K562 (cell line): ENCODE measurements at regions not wholly inside any gene's neighbourhood (a gene's known extent, or its start where the extent isn't known, plus 50 kb on each side); places are given as distances from the start of the nearest gene placed in this dataset.

Source experiments
- ATAC-seq: fragments of 200-7000 bp; cut with Tn5 transposase; 3 replicates; pipeline ENCODE4 v1.9.1; 2020; ENCODE audit warnings: moderate library complexity
- BruUV-seq: library from RNA; stranded (reverse); fragments of 400-500 nt; replicated peaks from 2 replicates; lab custom pipeline; 2021; lab: Mats Ljungman, UMichigan
- CTCF ChIA-PET: fragments of 300-600 bp; formaldehyde crosslinking; extraction: SDS; loops from one replicate; lab custom pipeline; 2021; ENCODE audit warnings: low intra/inter-chr PET ratio; lab: Yijun Ruan, JAX
- POLR2A ChIA-PET: fragments of 300-600, 350-650 bp; sonication (Branson Sonifier 250); formaldehyde crosslinking; extraction: SDS; loops from one replicate; lab custom pipeline; 2021; ENCODE audit warnings: antibody characterized with exemption, inconsistent platforms; lab: Yijun Ruan, JAX
- DNase-seq, 4 experiments: peaks; one replicate each; pipeline versions ENCODE4 v3.0.0 to v3.0.0-alpha.2; 2011 to 2018; ENCODE audit warnings: low spot score in 3 of 4, mixed read lengths in 3 of 4; ENCODE audit errors: extremely low read depth in 1 of 4
- FAIRE-seq: peaks from 2 replicates; lab custom pipeline; 2011; peaks lifted over from hg19 to GRCh38; lab: Jason Lieb, UNC
- H2AFZ ChIP-seq: 2 replicates; pipeline ENCODE4 v1.6.0; 2011; ENCODE audit warnings: low read depth, low read length, control low read depth, inconsistent platforms
- H3K27ac ChIP-seq: fragments of 200-600 bp; 3 replicates; pipeline ENCODE4 v1.8.0; 2011; ENCODE audit warnings: low read depth, mild to moderate bottlenecking, control low read depth, inconsistent platforms, low read length, moderate library complexity, mixed read lengths; ENCODE audit errors: extremely low read depth
- H3K27me3 ChIP-seq, 2 experiments: fragments of 300-600 bp in 1 of 2; 2 replicates in 1 of 2; 3 replicates in 1 of 2; pipeline versions ENCODE4 v1.6.0 to v1.8.0; 2011; ENCODE audit warnings: inconsistent platforms in 2 of 2, low read length in 2 of 2, mild to moderate bottlenecking in 1 of 2, mixed read lengths in 1 of 2, moderate library complexity in 1 of 2; ENCODE audit not compliant: control insufficient read depth in 2 of 2, insufficient read depth in 2 of 2
- H3K36me3 ChIP-seq: fragments of 300-600 bp; 3 replicates; pipeline ENCODE4 v1.8.0; 2011; ENCODE audit warnings: mild to moderate bottlenecking, low read length, inconsistent platforms; ENCODE audit not compliant: control insufficient read depth, insufficient read depth
- H3K4me1 ChIP-seq, 2 experiments: fragments of 200-600 bp in 1 of 2; replicated peaks in 1 of 2; 2 replicates in 1 of 2; 3 replicates in 1 of 2; pipeline versions ENCODE4 v1.5.1 to v1.8.0; 2011; ENCODE audit warnings: inconsistent platforms in 2 of 2, low read length in 2 of 2, mild to moderate bottlenecking in 1 of 2, mixed read lengths in 1 of 2, moderate library complexity in 1 of 2; ENCODE audit not compliant: control insufficient read depth in 2 of 2, insufficient read depth in 2 of 2
- H3K4me2 ChIP-seq: 2 replicates; pipeline ENCODE4 v1.6.1; 2011; ENCODE audit warnings: low read length, control low read depth, inconsistent platforms, mixed read lengths; ENCODE audit not compliant: insufficient read depth
- H3K4me3 ChIP-seq: fragments of 200-600 bp; sonication (generic), shearing (Covaris generic); 2 replicates; pipeline ENCODE4 v1.5.1; 2016; ENCODE audit warnings: control low read depth, inconsistent platforms
- H3K79me2 ChIP-seq: fragments of 200-600 bp; 3 replicates; pipeline ENCODE4 v1.8.0; 2011; ENCODE audit warnings: low read length, inconsistent platforms; ENCODE audit not compliant: control insufficient read depth, insufficient read depth
- H3K9ac ChIP-seq, 2 experiments: 2 replicates each; pipeline versions ENCODE4 v1.6.0 to v1.6.1; 2011; ENCODE audit warnings: low read depth in 2 of 2, low read length in 2 of 2, control low read depth in 1 of 2, inconsistent platforms in 1 of 2, mild to moderate bottlenecking in 1 of 2, mixed read lengths in 1 of 2; ENCODE audit not compliant: insufficient read depth in 1 of 2
- H3K9me1 ChIP-seq: one replicate; pipeline ENCODE4 v1.6.0; 2011; ENCODE audit warnings: inconsistent platforms, mild to moderate bottlenecking, low read length, moderate library complexity; ENCODE audit not compliant: control insufficient read depth, insufficient read depth
- H3K9me3 ChIP-seq: replicated peaks from 2 replicates; pipeline ENCODE4 v1.5.1; 2011; ENCODE audit warnings: low read depth, low read length, inconsistent platforms; ENCODE audit not compliant: control insufficient read depth, insufficient read depth
- H4K20me1 ChIP-seq: replicated peaks from 2 replicates; pipeline ENCODE4 v1.6.1; 2011; ENCODE audit warnings: low read length, inconsistent platforms, mixed read lengths; ENCODE audit not compliant: control insufficient read depth, insufficient read depth
- BCL6 ChIP-seq: fragments of 250-450 bp; sonication (Bioruptor Pico); IDR thresholded peaks from 2 replicates; pipeline ENCODE4 v1.4.0; 2020
- CBX2 ChIP-seq: fragments of 200-600 bp; sonication (generic); IDR thresholded peaks from one replicate; pipeline ENCODE4 v1.6.1; 2012; ENCODE audit warnings: mild to moderate bottlenecking, low read length, inconsistent platforms; ENCODE audit not compliant: insufficient read depth, poor library complexity, severe bottlenecking
- CCAR2 ChIP-seq: fragments of 200-400 bp; formaldehyde crosslinking; IDR thresholded peaks from 2 replicates; pipeline ENCODE4 v1.6.1; 2017; ENCODE audit warnings: mild to moderate bottlenecking, low read depth, low read length
- CCNT2 ChIP-seq: IDR thresholded peaks from 2 replicates; pipeline ENCODE4 v1.6.1; 2011; ENCODE audit warnings: borderline replicate concordance, low read depth, mild to moderate bottlenecking, moderate library complexity, mixed read lengths, low read length; ENCODE audit not compliant: insufficient read length; ENCODE audit errors: extremely low read depth
- GABPB1 ChIP-seq: sonication (generic); formaldehyde crosslinking; IDR thresholded peaks from 2 replicates; pipeline ENCODE4 v1.8.0; 2022; ENCODE audit warnings: mild to moderate bottlenecking, missing genetic modification reagents
- GTF2E2 ChIP-seq: fragments of 200-800 bp; sonication (Bioruptor generic); IDR thresholded peaks from 2 replicates; pipeline ENCODE4 v1.6.1; 2016; ENCODE audit warnings: missing genetic modification characterization, missing compliant biosample characterization
- KAT8 ChIP-seq: fragments of 450-650 bp; IDR thresholded peaks from 2 replicates; pipeline ENCODE4 v1.6.1; 2016; ENCODE audit warnings: low read depth, mild to moderate bottlenecking
- NBN ChIP-seq: fragments of 450-650 bp; IDR thresholded peaks from 2 replicates; pipeline ENCODE4 v1.6.1; 2016; ENCODE audit warnings: low read depth, mild to moderate bottlenecking
- NEUROD1 ChIP-seq: fragments of 150-350 bp; IDR thresholded peaks from 2 replicates; pipeline ENCODE4 v1.6.1; 2014; ENCODE audit warnings: borderline replicate concordance, low read length, low read depth; ENCODE audit not compliant: partially characterized antibody
- ZBTB17 ChIP-seq: fragments of 450-650 bp; formaldehyde crosslinking; IDR thresholded peaks from 2 replicates; pipeline ENCODE4 v1.4.0; 2020; ENCODE audit warnings: mild to moderate bottlenecking
- ZNF316 ChIP-seq: fragments of 450-650 bp; IDR thresholded peaks from 2 replicates; pipeline ENCODE4 v1.6.1; 2016
- ZNF408 ChIP-seq: fragments of 250-450 bp; sonication (Bioruptor Pico); IDR thresholded peaks from 2 replicates; pipeline ENCODE4 v1.4.0; 2020; ENCODE audit warnings: low read depth, mild to moderate bottlenecking, moderate library complexity
- ZNF583 ChIP-seq: fragments of 250-450 bp; sonication (Bioruptor Pico); IDR thresholded peaks from 2 replicates; pipeline ENCODE4 v1.4.0; 2020
- ZNF778 ChIP-seq: fragments of 450-650 bp; formaldehyde crosslinking; IDR thresholded peaks from 2 replicates; pipeline ENCODE4 v1.4.0; 2020; ENCODE audit warnings: mild to moderate bottlenecking, moderate library complexity
- ZSCAN29 ChIP-seq: fragments of 450-650 bp; IDR thresholded peaks from 2 replicates; pipeline ENCODE4 v1.6.1; 2017
- WGBS: fragments of 100-300 bp; shearing (Covaris generic); methylation state at CpG from one replicate; pipeline ENCODE4 v1.1.6; 2016; ENCODE audit warnings: low coverage, mixed read lengths; ENCODE audit not compliant: insufficient coverage; ENCODE audit errors: missing lambda C conversion rate; 5-methylcytosine and 5-hydroxymethylcytosine counted together
- in situ Hi-C: fragments of 300-500 bp; cut with MboI; formaldehyde crosslinking; loops from 4 replicates; pipeline ENCODE4 v1.15.0; 2018; ENCODE audit warnings: inconsistent platforms, mixed read lengths
- intact Hi-C: fragments of 100-400 bp; cut with micrococcal nuclease; formaldehyde crosslinking; loops from 2 replicates; pipeline ENCODE4 v1.14.2; 2022
- TF ChIP-seq, protein P1 (sequence below), 2 experiments: fragments of 450-650 bp; IDR thresholded peaks; 2 replicates each; pipeline ENCODE4 v1.6.1; 2018; ENCODE audit warnings: mild to moderate bottlenecking in 2 of 2, low read depth in 1 of 2; ENCODE audit not compliant: partially characterized antibody in 2 of 2
- TF ChIP-seq, protein P2 (sequence below), 2 experiments: fragments of 200-800 bp in 1 of 2; sonication (Bioruptor generic) in 1 of 2; sonication (generic) in 1 of 2; formaldehyde crosslinking in 1 of 2; IDR thresholded peaks in 1 of 2; conservative IDR thresholded peaks in 1 of 2; 2 replicates each; pipeline versions ENCODE4 v1.5.0 to v1.6.1; 2016 to 2020; ENCODE audit warnings: missing compliant biosample characterization in 1 of 2, missing genetic modification characterization in 1 of 2, missing genetic modification reagents in 1 of 2

DNA sequence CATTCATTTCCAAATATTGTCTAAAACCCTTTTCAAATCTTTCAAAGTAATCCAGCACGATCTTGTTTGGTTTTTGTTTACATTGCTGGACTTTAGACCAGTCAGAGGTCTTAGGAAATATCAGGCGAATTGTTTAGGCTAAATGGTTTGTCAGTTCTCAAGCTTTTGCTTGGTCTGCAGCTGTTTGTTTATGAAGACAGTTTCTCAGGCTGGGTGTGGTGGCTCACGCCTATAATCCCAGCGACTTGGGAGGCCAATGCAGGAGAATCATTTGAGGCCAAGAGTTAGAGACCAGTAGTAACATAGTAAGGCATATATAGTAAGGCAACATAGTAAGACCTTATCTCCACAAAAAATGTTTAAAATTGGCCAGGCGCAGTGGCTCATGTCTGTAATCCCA, 77.5 kb downstream of the DNTTIP2 start (continued):
- TF ChIP-seq, protein P1, sequence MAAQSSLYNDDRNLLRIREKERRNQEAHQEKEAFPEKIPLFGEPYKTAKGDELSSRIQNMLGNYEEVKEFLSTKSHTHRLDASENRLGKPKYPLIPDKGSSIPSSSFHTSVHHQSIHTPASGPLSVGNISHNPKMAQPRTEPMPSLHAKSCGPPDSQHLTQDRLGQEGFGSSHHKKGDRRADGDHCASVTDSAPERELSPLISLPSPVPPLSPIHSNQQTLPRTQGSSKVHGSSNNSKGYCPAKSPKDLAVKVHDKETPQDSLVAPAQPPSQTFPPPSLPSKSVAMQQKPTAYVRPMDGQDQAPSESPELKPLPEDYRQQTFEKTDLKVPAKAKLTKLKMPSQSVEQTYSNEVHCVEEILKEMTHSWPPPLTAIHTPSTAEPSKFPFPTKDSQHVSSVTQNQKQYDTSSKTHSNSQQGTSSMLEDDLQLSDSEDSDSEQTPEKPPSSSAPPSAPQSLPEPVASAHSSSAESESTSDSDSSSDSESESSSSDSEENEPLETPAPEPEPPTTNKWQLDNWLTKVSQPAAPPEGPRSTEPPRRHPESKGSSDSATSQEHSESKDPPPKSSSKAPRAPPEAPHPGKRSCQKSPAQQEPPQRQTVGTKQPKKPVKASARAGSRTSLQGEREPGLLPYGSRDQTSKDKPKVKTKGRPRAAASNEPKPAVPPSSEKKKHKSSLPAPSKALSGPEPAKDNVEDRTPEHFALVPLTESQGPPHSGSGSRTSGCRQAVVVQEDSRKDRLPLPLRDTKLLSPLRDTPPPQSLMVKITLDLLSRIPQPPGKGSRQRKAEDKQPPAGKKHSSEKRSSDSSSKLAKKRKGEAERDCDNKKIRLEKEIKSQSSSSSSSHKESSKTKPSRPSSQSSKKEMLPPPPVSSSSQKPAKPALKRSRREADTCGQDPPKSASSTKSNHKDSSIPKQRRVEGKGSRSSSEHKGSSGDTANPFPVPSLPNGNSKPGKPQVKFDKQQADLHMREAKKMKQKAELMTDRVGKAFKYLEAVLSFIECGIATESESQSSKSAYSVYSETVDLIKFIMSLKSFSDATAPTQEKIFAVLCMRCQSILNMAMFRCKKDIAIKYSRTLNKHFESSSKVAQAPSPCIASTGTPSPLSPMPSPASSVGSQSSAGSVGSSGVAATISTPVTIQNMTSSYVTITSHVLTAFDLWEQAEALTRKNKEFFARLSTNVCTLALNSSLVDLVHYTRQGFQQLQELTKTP (IDR thresholded peaks at IDR 0.05; ENCODE audit: low read depth in 1 of 2, partially characterized antibody in 2 of 2) = no peak
- TF ChIP-seq NBN (no peak), GABPB1 (CRISPR knock-in tag) (no peak)

DNA sequence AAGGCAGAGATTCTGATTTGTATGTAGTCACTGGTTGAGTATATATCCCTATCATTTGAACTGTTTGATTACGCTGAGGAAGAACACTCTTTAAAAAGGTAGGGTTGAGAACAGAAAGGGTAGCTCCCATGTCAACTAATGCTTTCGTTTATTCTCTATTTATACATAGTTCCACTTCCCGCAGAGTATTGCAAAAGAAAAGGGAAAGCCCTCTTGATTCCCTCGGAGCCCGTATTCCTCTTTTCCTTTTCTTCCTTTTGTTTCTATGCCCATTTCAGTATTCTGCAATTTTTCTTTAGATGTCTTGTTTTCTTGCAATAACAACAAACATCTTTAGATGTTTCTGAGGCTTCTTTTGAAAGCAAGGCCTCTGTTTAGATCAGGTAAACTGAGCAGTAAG, 78.2 kb downstream of the DNTTIP2 start:
- no peaks in the 10 kb centered on the region for H3K9me1 ChIP-seq
- WGBS = 13% methylated on average over 5 of the region's 5 CpGs
- no peaks in the 10 kb centered on the region for H3K9me3 ChIP-seq
- POLR2A ChIA-PET = interaction anchor here (1.0 to 1.4 kb wide), 2 partner anchors 11 to 13 kb away, joined by 4 read pairs; no protein-coding TSS in a partner anchor
- H3K79me2 ChIP-seq = no peaks in the 10 kb centered on the region
- H2AFZ ChIP-seq = no peak overlapping the region
- H3K4me2 ChIP-seq = no peak overlapping the region
- CTCF ChIA-PET = no interaction called here
- no peak overlapping the region for H3K27ac ChIP-seq
- intact Hi-C loops (no loop called here), in situ Hi-C loops (no loop called here)
- BruUV-seq = no TSS peak
- no peak overlapping the region for H3K9ac ChIP-seq
- no peaks in the 10 kb centered on the region; a peak in 1 of 5 replicates for H3K4me1 ChIP-seq
- no peaks in the 10 kb centered on the region for H4K20me1 ChIP-seq
- DNase-seq (no peak), ATAC-seq (no peak), FAIRE-seq (no peak)
- no peak overlapping the region for H3K4me3 ChIP-seq
- H3K27me3 ChIP-seq = peaks cover 0 to 2% of the 10 kb centered on the region in 2 experiments; a peak in 1 of 5 replicates
- no peaks in the 10 kb centered on the region for H3K36me3 ChIP-seq
- no peak for TF ChIP-seq ZNF778 (CRISPR knock-in tag)
- TF ChIP-seq ZBTB17 = no peak
- no peak for TF ChIP-seq BCL6 (CRISPR knock-in tag)
- no peak for TF ChIP-seq ZNF316
- TF ChIP-seq KAT8 = no peak
- TF ChIP-seq ZNF583 = no peak
- TF ChIP-seq CBX2 = no peak
- no peak for TF ChIP-seq CCAR2
- TF ChIP-seq CCNT2 = no peak
- TF ChIP-seq ZNF408 = no peak
- TF ChIP-seq GTF2E2 = no peak
- TF ChIP-seq, protein P2, sequence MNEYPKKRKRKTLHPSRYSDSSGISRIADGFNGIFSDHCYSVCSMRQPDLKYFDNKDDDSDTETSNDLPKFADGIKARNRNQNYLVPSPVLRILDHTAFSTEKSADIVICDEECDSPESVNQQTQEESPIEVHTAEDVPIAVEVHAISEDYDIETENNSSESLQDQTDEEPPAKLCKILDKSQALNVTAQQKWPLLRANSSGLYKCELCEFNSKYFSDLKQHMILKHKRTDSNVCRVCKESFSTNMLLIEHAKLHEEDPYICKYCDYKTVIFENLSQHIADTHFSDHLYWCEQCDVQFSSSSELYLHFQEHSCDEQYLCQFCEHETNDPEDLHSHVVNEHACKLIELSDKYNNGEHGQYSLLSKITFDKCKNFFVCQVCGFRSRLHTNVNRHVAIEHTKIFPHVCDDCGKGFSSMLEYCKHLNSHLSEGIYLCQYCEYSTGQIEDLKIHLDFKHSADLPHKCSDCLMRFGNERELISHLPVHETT (CRISPR knock-in tag; conservative IDR thresholded peaks at IDR 0.05 in 1 of 2, IDR thresholded peaks at IDR 0.05 in 1 of 2) = no peak
- no peak for TF ChIP-seq ZSCAN29
- no peak for TF ChIP-seq NEUROD1
